GM23338 (cell line): ENCODE measurements at regions not wholly inside any gene's neighbourhood (a gene's known extent, or its start where the extent isn't known, plus 50 kb on each side); places are given as distances from the start of the nearest gene placed in this dataset.

Source experiments
- ATAC-seq: fragments of 200-7000 bp; cut with Tn5 transposase; 3 replicates; pipeline ENCODE4 v1.9.1; 2020
- DNase-seq: peaks from one replicate; pipeline ENCODE4 v3.0.0-alpha.2; 2015; ENCODE audit warnings: low spot score
- H2AFZ ChIP-seq: fragments of 200-600 bp; sonication (generic); 2 replicates; pipeline ENCODE4 v1.8.0; 2016; ENCODE audit warnings: antibody characterized with exemption, mild to moderate bottlenecking, moderate library complexity
- H3F3A ChIP-seq: fragments of 200-600 bp; sonication (generic); replicated peaks from 2 replicates; pipeline ENCODE4 v1.8.0; 2017; ENCODE audit warnings: antibody characterized with exemption, mixed run types, low read depth
- H3K27ac ChIP-seq: fragments of 200-600 bp; sonication (generic); 2 replicates; pipeline ENCODE4 v1.6.1; 2016; ENCODE audit warnings: low read depth
- H3K27me3 ChIP-seq: fragments of 200-600 bp; sonication (generic); 2 replicates; pipeline ENCODE4 v1.8.0; 2016; ENCODE audit warnings: mild to moderate bottlenecking, mixed run types, moderate library complexity; ENCODE audit not compliant: insufficient read depth
- H3K36me3 ChIP-seq: fragments of 200-600 bp; sonication (generic); 2 replicates; pipeline ENCODE4 v1.8.0; 2016; ENCODE audit warnings: mild to moderate bottlenecking; ENCODE audit not compliant: insufficient read depth
- H3K4me1 ChIP-seq: fragments of 200-600 bp; sonication (generic); 2 replicates; pipeline ENCODE4 v1.8.0; 2016; ENCODE audit warnings: mild to moderate bottlenecking, moderate library complexity; ENCODE audit not compliant: insufficient read depth
- H3K4me2 ChIP-seq: fragments of 200-600 bp; sonication (generic); 2 replicates; pipeline ENCODE4 v1.7.1; 2017; ENCODE audit warnings: mixed run types
- H3K4me3 ChIP-seq: fragments of 200-600 bp; sonication (generic); 2 replicates; pipeline ENCODE4 v1.6.1; 2016; ENCODE audit warnings: mixed run types
- H3K79me2 ChIP-seq: fragments of 200-600 bp; sonication (generic); replicated peaks from 2 replicates; pipeline ENCODE4 v1.8.0; 2017; ENCODE audit warnings: mild to moderate bottlenecking; ENCODE audit not compliant: insufficient read depth
- H3K9me2 ChIP-seq: fragments of 200-600 bp; sonication (generic); 2 replicates; pipeline ENCODE4 v1.8.0; 2017; ENCODE audit not compliant: insufficient read depth
- H4K20me1 ChIP-seq: fragments of 200-600 bp; sonication (generic); replicated peaks from 2 replicates; pipeline ENCODE4 v1.8.0; 2017; ENCODE audit warnings: mild to moderate bottlenecking; ENCODE audit not compliant: insufficient read depth
- H3K27ac Mint-ChIP-seq: 2 replicates; pipeline ENCODE4 v1.8.0; 2020; ENCODE audit warnings: inconsistent platforms, mild to moderate bottlenecking, moderate library complexity, mixed read lengths
- H3K27me3 Mint-ChIP-seq: 3 replicates; pipeline ENCODE4 v1.8.0; 2022; ENCODE audit warnings: low read depth, mild to moderate bottlenecking, moderate library complexity, mixed read lengths, inconsistent platforms; ENCODE audit not compliant: insufficient read depth, poor library complexity
- H3K36me3 Mint-ChIP-seq: 3 replicates; pipeline ENCODE4 v1.8.0; 2021; ENCODE audit warnings: low read depth, mild to moderate bottlenecking, inconsistent platforms, moderate library complexity, mixed read lengths
- H3K4me1 Mint-ChIP-seq: 3 replicates; pipeline ENCODE4 v1.8.0; 2020; ENCODE audit warnings: mild to moderate bottlenecking, inconsistent platforms, mixed read lengths
- H3K4me3 Mint-ChIP-seq: 3 replicates; pipeline ENCODE4 v1.8.0; 2021; ENCODE audit warnings: moderate library complexity, mild to moderate bottlenecking, inconsistent platforms, mixed read lengths
- H3K9me3 Mint-ChIP-seq: 3 replicates; pipeline ENCODE4 v1.8.0; 2020; ENCODE audit warnings: moderate library complexity, mild to moderate bottlenecking, inconsistent platforms, mixed read lengths
- CREB1 ChIP-seq: fragments of 250-450 bp; sonication (Bioruptor Pico); IDR thresholded peaks from 2 replicates; pipeline ENCODE4 v1.5.0; 2020; ENCODE audit warnings: low read depth, mild to moderate bottlenecking, moderate library complexity
- EZH2 ChIP-seq: fragments of 200-600 bp; sonication (generic); IDR thresholded peaks from one replicate; pipeline ENCODE4 v1.8.0; 2017; ENCODE audit warnings: antibody characterized with exemption, mild to moderate bottlenecking, low read depth; ENCODE audit not compliant: unreplicated experiment
- EZH2phosphoT487 ChIP-seq: fragments of 200-600 bp; sonication (generic); IDR thresholded peaks from one replicate; pipeline ENCODE4 v1.8.1; 2018; ENCODE audit warnings: antibody characterized with exemption; ENCODE audit not compliant: unreplicated experiment
- JUNB ChIP-seq: IDR thresholded peaks from one replicate; pipeline ENCODE4 v1.6.1; 2016; ENCODE audit warnings: antibody characterized with exemption; ENCODE audit not compliant: unreplicated experiment
- NANOG ChIP-seq: IDR thresholded peaks from 2 replicates; pipeline ENCODE4 v1.6.1; 2016; ENCODE audit warnings: antibody characterized with exemption, borderline replicate concordance
- POLR2AphosphoS5 ChIP-seq: IDR thresholded peaks from 2 replicates; pipeline ENCODE4 v1.6.1; 2016; ENCODE audit warnings: antibody characterized with exemption, low read depth
- ZNF114 ChIP-seq: fragments of 250-450 bp; sonication (Bioruptor Pico); IDR thresholded peaks from 2 replicates; pipeline ENCODE4 v1.5.0; 2020; ENCODE audit warnings: mild to moderate bottlenecking, moderate library complexity
- ZNF331 ChIP-seq: fragments of 250-450 bp; sonication (Bioruptor Pico); IDR thresholded peaks from 2 replicates; pipeline ENCODE4 v1.5.0; 2020; ENCODE audit warnings: low read depth, mild to moderate bottlenecking, moderate library complexity
- TF ChIP-seq, protein P1 (sequence below): IDR thresholded peaks from one replicate; pipeline ENCODE4 v1.6.1; 2018; ENCODE audit warnings: antibody characterized with exemption; ENCODE audit not compliant: unreplicated experiment
- TF ChIP-seq, protein P2 (sequence below), 2 experiments: fragments of 200-600 bp in 1 of 2; sonication (generic) in 1 of 2; conservative IDR thresholded peaks; 2 replicates each; pipeline versions ENCODE4 v1.5.1 to v1.6.1; 2016 to 2017; ENCODE audit warnings: antibody characterized with exemption in 2 of 2, low read depth in 2 of 2, mild to moderate bottlenecking in 2 of 2, moderate library complexity in 1 of 2

GRCh38 chrX:44735498-44735897 is 108.3 kb upstream of the DUSP21 start (continued):
- TF ChIP-seq, protein P1, sequence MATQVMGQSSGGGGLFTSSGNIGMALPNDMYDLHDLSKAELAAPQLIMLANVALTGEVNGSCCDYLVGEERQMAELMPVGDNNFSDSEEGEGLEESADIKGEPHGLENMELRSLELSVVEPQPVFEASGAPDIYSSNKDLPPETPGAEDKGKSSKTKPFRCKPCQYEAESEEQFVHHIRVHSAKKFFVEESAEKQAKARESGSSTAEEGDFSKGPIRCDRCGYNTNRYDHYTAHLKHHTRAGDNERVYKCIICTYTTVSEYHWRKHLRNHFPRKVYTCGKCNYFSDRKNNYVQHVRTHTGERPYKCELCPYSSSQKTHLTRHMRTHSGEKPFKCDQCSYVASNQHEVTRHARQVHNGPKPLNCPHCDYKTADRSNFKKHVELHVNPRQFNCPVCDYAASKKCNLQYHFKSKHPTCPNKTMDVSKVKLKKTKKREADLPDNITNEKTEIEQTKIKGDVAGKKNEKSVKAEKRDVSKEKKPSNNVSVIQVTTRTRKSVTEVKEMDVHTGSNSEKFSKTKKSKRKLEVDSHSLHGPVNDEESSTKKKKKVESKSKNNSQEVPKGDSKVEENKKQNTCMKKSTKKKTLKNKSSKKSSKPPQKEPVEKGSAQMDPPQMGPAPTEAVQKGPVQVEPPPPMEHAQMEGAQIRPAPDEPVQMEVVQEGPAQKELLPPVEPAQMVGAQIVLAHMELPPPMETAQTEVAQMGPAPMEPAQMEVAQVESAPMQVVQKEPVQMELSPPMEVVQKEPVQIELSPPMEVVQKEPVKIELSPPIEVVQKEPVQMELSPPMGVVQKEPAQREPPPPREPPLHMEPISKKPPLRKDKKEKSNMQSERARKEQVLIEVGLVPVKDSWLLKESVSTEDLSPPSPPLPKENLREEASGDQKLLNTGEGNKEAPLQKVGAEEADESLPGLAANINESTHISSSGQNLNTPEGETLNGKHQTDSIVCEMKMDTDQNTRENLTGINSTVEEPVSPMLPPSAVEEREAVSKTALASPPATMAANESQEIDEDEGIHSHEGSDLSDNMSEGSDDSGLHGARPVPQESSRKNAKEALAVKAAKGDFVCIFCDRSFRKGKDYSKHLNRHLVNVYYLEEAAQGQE, result no peak
- no peak for TF ChIP-seq JUNB

GRCh38 chrX:44733931-44734330 is 109.9 kb upstream of the DUSP21 start:
- no peaks in the 10 kb centered on the region for H3K9me3 Mint-ChIP-seq
- no peaks in the 10 kb centered on the region for H3K79me2 ChIP-seq

More at GRCh38 chrX:44733931-44734330, 109.9 kb upstream of the DUSP21 start:
- Mint-ChIP-seq H3K27me3 (peaks cover 2% of the 10 kb centered on the region), H3K27ac (no peak overlapping the region), H3K4me1 (no peaks in the 10 kb centered on the region), H3K36me3 (no peaks in the 10 kb centered on the region), H3K4me3 (no peak overlapping the region)
- Histone ChIP-seq H3K4me2 (no peak overlapping the region), H2AFZ (no peak overlapping the region), H3K4me1 (no peaks in the 10 kb centered on the region), H3F3A (no peaks in the 10 kb centered on the region), H4K20me1 (no peaks in the 10 kb centered on the region), H3K27me3 (no peaks in the 10 kb centered on the region), H3K4me3 (no peak overlapping the region), H3K36me3 (no peaks in the 10 kb centered on the region), H3K27ac (no peak overlapping the region), H3K9me2 (no peaks in the 10 kb centered on the region)
- TF ChIP-seq, protein P2, sequence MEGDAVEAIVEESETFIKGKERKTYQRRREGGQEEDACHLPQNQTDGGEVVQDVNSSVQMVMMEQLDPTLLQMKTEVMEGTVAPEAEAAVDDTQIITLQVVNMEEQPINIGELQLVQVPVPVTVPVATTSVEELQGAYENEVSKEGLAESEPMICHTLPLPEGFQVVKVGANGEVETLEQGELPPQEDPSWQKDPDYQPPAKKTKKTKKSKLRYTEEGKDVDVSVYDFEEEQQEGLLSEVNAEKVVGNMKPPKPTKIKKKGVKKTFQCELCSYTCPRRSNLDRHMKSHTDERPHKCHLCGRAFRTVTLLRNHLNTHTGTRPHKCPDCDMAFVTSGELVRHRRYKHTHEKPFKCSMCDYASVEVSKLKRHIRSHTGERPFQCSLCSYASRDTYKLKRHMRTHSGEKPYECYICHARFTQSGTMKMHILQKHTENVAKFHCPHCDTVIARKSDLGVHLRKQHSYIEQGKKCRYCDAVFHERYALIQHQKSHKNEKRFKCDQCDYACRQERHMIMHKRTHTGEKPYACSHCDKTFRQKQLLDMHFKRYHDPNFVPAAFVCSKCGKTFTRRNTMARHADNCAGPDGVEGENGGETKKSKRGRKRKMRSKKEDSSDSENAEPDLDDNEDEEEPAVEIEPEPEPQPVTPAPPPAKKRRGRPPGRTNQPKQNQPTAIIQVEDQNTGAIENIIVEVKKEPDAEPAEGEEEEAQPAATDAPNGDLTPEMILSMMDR (conservative IDR thresholded peaks at IDR 0.05; ENCODE audit: low read depth in 2 of 2), result no peak
- no peak for TF ChIP-seq EZH2phosphoT487
- TF ChIP-seq ZNF114 (CRISPR knock-in tag), result no peak
- no peak for TF ChIP-seq EZH2
- TF ChIP-seq JUNB, result no peak
- TF ChIP-seq, protein P1, result no peak
- no peak for TF ChIP-seq NANOG
- TF ChIP-seq POLR2AphosphoS5, result no peak
- TF ChIP-seq CREB1 (CRISPR knock-in tag), result no peak
- no peak for TF ChIP-seq ZNF331 (CRISPR knock-in tag)
- ATAC-seq (no peak), DNase-seq (no peak)
